ENCODE measurements at regions not wholly inside any gene's neighbourhood (a gene's known extent, or its start where the extent isn't known, plus 50 kb on each side); places are given as distances from the start of the nearest gene placed in this dataset.

DNA sequence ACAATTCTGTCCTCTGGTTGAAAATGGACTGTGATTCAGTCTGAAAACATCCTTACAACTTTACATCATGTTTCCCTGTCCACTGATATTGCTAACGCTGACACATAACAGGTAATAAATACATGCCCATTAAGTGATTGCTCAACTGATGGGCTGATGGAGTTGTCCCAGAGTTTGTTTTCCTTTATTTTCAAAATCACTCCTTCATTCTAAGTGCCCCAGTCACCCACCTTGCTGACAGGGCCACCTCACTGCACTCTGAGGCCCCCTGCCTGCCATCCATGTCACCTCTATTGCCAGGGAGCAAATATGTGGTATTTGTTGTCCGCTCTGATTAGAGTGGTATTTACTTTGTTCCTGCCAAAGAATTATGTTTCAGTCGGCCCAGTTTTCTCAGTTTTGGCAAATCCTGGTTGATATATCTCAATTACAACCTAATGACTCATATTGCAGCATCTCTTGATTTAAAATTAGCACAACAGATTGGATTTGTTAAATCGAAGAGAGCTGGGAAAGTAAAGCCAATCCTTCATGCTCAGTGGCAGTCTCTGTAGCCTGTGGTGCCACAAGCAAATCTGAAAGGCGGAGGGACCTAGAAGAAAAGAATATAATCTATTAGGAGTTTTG, 105.1 kb downstream of the RDH14 start:
- peak overlapping the region; percentile 67 for H2BK120ac ChIP-seq (ENCODE audit: low read depth, low read length)
- no peak overlapping the region for H3K14ac ChIP-seq (replicated peaks; ENCODE audit: low read depth, low read length)
- no peaks in the 10 kb centered on the region for H3K36me3 ChIP-seq (ENCODE audit: control insufficient read depth, insufficient read depth, low read length)
- H3K27ac ChIP-seq (ENCODE audit: insufficient read depth, low read length): peak overlapping the region; percentile 73; the same call in 1 of the 2 replicates
- no peak overlapping the region for H4K5ac ChIP-seq (ENCODE audit: low read depth, low read length)
- DNase-seq: peak; percentile 89
- H3K9ac ChIP-seq (ENCODE audit: low read depth, low read length): no peak overlapping the region
- BruUV-seq (replicated peaks): no TSS peak
- peaks cover 16% of the 10 kb centered on the region for H3K4me1 ChIP-seq (ENCODE audit: control insufficient read depth, insufficient read depth, low read length)
- peak overlapping the region; percentile 65 for H4K91ac ChIP-seq (ENCODE audit: insufficient read depth, low read depth, low read length)
- dilution Hi-C loops (cut with HindIII; ENCODE audit: low sequenced_read_pairs, unreplicated experiment) (no loop called here), in situ Hi-C loops (cut with MboI; ENCODE audit: low sequenced_read_pairs) (no loop called here), intact Hi-C loops (cut with micrococcal nuclease) (no loop called here)
- H2BK20ac ChIP-seq (ENCODE audit: low read depth, low read length): peak overlapping the region; percentile 65
- H3K79me1 ChIP-seq (ENCODE audit: low read depth in 1 of 2, low read length in 2 of 2): no peaks in the 10 kb centered on the region
- peak overlapping the region; percentile 67 for H3K4ac ChIP-seq (ENCODE audit: low read depth, low read length)
- no peak overlapping the region for H3K4me3 ChIP-seq (ENCODE audit: insufficient read depth, low read depth, low read length)
- H3K18ac ChIP-seq (ENCODE audit: low read depth, low read length): peak overlapping the region; percentile 86
- no peak overlapping the region for H2AFZ ChIP-seq (replicated peaks; ENCODE audit: low read length, poor library complexity)
- ATAC-seq (ENCODE audit: low read depth): peak; percentile 88
- peak overlapping the region; percentile 77 for H2BK5ac ChIP-seq (ENCODE audit: low read depth, low read length, poor library complexity, severe bottlenecking)
- peaks cover 13% of the 10 kb centered on the region for H3K9me1 ChIP-seq (ENCODE audit: insufficient read depth, low read length)
- peak overlapping the region; percentile 7; the same call in 1 of the 3 replicates for H2BK15ac ChIP-seq (ENCODE audit: low read depth, low read length)
- H3K23ac ChIP-seq (ENCODE audit: low read depth, low read length): peak overlapping the region; percentile 20; the same call in 1 of the 2 replicates
- no peaks in the 10 kb centered on the region for H3K27me3 ChIP-seq (ENCODE audit: control insufficient read depth, insufficient read depth, low read length)
- peak overlapping the region; percentile 17; the same call in 1 of the 2 replicates for H3K56ac ChIP-seq (ENCODE audit: extremely low read depth, insufficient read depth, low read length)
- POLR2A ChIA-PET (ENCODE audit: unreplicated experiment): no interaction called here
- H3K9me3 ChIP-seq (ENCODE audit: control insufficient read depth, insufficient read depth, low read length): no peaks in the 10 kb centered on the region
- CTCF ChIA-PET: interaction anchor here (0.7 to 1.3 kb wide), 3 partner anchors 10 to 43 kb away, joined by 3 to 6 read pairs (median 3); no protein-coding TSS in a partner anchor
- H2AK9ac ChIP-seq (replicated peaks; ENCODE audit: low read depth, low read length, poor library complexity): no peak overlapping the region
- no peaks in the 10 kb centered on the region for H4K20me1 ChIP-seq (ENCODE audit: insufficient read depth, low read length)
- 50% methylated on average over 1 of the region's 5 CpGs; no CpG with 5 or more reads in 1 of the 2 experiments for WGBS, 2 experiments (ENCODE audit: extremely low coverage in 2 of 2, insufficient read length in 1 of 2)
- peak overlapping the region; percentile 17; the same call in 1 of the 2 replicates for H2AK5ac ChIP-seq (ENCODE audit: low read depth, low read length)
- peak overlapping the region in 1 of 2 experiments; percentile 59; a peak in 2 of 4 replicates for H4K8ac ChIP-seq (ENCODE audit: low read depth in 2 of 2, low read length in 2 of 2)
- peak overlapping the region; percentile 13; the same call in 1 of the 2 replicates for H3K4me2 ChIP-seq (ENCODE audit: low read depth, low read length)
- no peak for TF ChIP-seq POLR2A (IDR thresholded peaks at IDR 0.05; ENCODE audit: low read depth, low read length)
- TF ChIP-seq RFX5 (IDR thresholded peaks at IDR 0.05; ENCODE audit: low read depth, low read length): no peak
- no peak for TF ChIP-seq RCOR1 (IDR thresholded peaks at IDR 0.05; ENCODE audit: insufficient replicate concordance, low read length)
- no peak for TF ChIP-seq SMC3 (IDR thresholded peaks at IDR 0.05; ENCODE audit: low read depth, low read length)
- TF ChIP-seq, protein P1, sequence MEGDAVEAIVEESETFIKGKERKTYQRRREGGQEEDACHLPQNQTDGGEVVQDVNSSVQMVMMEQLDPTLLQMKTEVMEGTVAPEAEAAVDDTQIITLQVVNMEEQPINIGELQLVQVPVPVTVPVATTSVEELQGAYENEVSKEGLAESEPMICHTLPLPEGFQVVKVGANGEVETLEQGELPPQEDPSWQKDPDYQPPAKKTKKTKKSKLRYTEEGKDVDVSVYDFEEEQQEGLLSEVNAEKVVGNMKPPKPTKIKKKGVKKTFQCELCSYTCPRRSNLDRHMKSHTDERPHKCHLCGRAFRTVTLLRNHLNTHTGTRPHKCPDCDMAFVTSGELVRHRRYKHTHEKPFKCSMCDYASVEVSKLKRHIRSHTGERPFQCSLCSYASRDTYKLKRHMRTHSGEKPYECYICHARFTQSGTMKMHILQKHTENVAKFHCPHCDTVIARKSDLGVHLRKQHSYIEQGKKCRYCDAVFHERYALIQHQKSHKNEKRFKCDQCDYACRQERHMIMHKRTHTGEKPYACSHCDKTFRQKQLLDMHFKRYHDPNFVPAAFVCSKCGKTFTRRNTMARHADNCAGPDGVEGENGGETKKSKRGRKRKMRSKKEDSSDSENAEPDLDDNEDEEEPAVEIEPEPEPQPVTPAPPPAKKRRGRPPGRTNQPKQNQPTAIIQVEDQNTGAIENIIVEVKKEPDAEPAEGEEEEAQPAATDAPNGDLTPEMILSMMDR (conservative IDR thresholded peaks at IDR 0.05; ENCODE audit: low read depth, low read length): 0 out of 2 replicates have a peak, but pooled peaks have one; percentile 16
- TF ChIP-seq RAD21 (IDR thresholded peaks at IDR 0.05; ENCODE audit: low read length): no peak
- no peak for TF ChIP-seq BHLHE40 (IDR thresholded peaks at IDR 0.05; ENCODE audit: low read depth, low read length)
- TF ChIP-seq MAFK (IDR thresholded peaks at IDR 0.05; ENCODE audit: low read depth, low read length): no peak
- TF ChIP-seq, protein P2, sequence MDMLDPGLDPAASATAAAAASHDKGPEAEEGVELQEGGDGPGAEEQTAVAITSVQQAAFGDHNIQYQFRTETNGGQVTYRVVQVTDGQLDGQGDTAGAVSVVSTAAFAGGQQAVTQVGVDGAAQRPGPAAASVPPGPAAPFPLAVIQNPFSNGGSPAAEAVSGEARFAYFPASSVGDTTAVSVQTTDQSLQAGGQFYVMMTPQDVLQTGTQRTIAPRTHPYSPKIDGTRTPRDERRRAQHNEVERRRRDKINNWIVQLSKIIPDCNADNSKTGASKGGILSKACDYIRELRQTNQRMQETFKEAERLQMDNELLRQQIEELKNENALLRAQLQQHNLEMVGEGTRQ (IDR thresholded peaks at IDR 0.05; ENCODE audit: low read depth, low read length): no peak
- TF ChIP-seq FOS (IDR thresholded peaks at IDR 0.05; ENCODE audit: low read depth, low read length): 0 out of 2 replicates have a peak, but pooled peaks have one; percentile 14
- TF ChIP-seq CEBPB (IDR thresholded peaks at IDR 0.05; ENCODE audit: low read depth, low read length): peak; percentile 95
- TF ChIP-seq MXI1 (IDR thresholded peaks at IDR 0.05; ENCODE audit: borderline replicate concordance, low read depth, low read length): no peak
- no peak for TF ChIP-seq CHD1 (IDR thresholded peaks at IDR 0.05; ENCODE audit: low read depth, low read length)
- TF ChIP-seq MAZ (IDR thresholded peaks at IDR 0.05; ENCODE audit: borderline replicate concordance, low read depth, low read length): no peak
- TF ChIP-seq, protein P3, sequence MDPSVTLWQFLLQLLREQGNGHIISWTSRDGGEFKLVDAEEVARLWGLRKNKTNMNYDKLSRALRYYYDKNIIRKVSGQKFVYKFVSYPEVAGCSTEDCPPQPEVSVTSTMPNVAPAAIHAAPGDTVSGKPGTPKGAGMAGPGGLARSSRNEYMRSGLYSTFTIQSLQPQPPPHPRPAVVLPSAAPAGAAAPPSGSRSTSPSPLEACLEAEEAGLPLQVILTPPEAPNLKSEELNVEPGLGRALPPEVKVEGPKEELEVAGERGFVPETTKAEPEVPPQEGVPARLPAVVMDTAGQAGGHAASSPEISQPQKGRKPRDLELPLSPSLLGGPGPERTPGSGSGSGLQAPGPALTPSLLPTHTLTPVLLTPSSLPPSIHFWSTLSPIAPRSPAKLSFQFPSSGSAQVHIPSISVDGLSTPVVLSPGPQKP (IDR thresholded peaks at IDR 0.05; ENCODE audit: borderline replicate concordance, low read depth, low read length): no peak

All from IMR-90 (cell line).